ENCODE measurements at regions not wholly inside any gene's neighbourhood (a gene's known extent, or its start where the extent isn't known, plus 50 kb on each side); places are given as distances from the start of the nearest gene placed in this dataset.
"Not testable (repeated sequence)": the region's sequence is repeated elsewhere in the genome, so short reads cannot be mapped to it uniquely, and the experiment has no call there.

DNA sequence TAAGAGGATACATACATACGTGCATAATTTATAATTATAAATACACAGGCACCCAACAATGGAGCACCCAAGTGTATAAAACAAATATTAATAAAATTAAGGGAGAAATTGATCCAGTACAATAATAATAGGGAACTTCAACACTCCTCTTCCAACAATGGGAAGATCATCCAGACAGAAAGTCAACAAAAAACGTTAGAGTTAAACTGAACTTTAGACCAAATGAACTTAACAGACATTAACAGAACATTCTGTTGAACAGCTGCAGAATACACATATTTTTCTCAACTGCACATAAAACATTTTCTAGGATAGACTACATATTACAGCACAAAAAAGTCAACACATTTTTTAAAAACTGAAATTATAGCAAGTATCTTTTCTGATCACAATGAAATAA lies 339.7 kb downstream of the CGGBP1 start:
- DNase-seq (ENCODE audit: low read depth) = no peak

DNA sequence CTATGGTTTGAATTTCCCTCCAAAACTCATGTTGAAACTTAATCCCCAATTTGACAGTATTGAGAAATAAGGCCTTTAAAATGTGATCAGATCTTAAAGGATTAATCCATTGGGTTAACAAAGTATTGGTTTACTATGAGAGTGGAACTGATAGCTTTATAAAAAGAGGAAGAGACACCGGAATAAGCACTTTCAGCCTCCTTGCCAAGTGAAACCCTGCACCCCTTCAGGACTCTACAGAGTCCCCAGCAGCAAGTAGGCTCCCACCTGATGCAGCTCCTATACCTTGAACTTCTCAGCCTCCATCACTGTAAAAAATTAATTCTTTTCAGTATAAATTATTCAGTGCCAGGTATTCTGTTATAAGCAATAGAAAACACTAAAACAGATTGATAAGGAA lies 348.3 kb downstream of the CGGBP1 start:
- DNase-seq (ENCODE audit: low read depth) = no peak

DNA sequence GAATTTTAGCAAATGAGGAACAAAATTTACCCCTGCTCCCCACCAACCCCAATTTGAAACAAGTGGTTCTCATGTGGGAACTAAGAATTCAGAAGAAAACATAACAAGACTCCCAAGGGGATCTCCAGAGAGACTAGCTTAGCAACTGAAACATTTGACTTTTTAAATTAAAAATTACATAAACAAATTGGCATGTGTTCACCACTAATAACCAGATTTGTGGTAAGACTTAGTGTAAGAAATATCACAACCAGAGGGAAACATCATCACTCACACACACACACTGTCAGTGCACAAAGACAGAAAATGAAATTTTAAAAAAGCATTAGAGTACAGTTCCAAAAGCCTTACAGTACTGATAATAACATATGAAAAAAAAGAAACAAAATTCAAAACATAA lies 348.8 kb downstream of the CGGBP1 start:
- no peak for DNase-seq (ENCODE audit: low read depth)

DNA sequence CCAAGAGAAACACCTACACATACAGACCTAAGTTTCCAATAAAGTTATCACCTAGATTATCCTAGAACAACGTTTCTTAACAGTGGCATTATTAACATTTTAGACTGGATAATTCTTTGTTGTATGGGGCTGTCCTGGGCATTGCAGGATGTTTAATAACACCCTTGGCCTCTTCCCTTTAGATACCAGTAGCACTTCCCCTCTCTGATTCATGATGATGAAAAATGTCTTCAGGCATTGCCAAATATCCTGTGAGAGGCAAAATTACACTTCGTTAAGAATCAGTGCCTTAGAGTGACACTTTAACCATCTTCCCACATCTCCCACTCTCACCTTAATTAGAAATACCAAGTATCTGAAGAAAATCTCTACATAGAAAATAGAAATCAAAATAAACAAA lies 352.6 kb downstream of the CGGBP1 start:
- no peak for DNase-seq (ENCODE audit: low read depth)

DNA sequence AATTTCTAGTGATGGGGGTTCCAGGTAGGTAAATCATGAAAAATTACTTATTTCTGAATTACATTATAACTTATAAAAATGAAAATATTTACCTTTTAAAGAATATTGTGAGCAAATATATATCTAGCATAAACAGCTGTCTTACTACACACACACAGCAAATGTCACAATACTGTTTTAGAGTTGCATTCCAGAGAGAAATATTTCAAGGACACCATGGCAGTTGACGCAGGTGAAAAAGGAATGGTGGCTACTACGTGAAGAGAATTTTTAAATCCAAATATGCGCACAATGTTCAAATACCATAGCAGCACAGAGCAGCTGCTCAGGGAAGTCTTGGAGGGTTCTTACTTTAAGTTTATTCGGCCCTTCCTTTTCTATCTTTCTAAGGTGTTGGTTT lies 356.2 kb downstream of the CGGBP1 start:
- no peak for DNase-seq (ENCODE audit: low read depth)

DNA sequence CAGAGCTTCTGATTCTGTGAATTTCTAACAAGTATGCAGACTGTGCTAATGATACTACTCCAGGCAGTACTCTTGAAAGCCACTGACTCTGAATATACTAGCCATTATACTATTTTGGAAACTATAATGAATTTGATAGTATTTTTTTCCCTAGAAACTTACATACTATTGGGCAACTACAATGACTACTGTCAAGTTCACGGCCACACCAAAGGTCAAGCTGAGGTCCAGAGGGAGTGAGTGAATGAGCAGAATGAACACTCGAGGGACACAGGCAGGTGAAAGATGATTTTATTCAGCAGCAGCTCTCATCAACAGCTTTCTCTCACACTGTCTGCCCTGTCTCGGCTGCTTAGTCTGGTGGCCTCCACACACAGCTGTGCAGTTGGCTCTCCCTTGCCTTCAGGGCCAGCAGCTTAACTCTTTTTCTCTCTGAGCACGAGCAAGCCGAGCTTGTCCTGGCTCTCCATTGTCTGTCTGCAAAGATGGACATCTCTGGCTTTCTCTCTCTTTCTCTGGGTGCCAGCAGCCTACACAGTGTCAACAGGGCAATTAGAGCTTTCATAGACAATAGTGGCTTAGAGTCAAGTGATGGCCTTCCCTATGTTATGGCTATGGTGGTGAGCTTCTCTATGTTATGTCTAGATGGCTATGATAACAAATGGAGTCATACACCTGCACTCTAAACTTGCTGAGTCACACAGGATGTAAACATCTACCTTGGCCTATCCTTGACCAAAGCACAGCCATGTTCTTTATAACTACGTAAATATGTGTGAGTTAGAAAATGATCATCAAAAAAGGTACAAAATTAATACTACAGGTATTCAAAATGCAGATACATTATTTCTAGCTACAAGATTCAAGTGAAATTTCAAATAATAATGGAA lies 362.4 kb downstream of the CGGBP1 start:
- no peak for DNase-seq (ENCODE audit: low read depth)

DNA sequence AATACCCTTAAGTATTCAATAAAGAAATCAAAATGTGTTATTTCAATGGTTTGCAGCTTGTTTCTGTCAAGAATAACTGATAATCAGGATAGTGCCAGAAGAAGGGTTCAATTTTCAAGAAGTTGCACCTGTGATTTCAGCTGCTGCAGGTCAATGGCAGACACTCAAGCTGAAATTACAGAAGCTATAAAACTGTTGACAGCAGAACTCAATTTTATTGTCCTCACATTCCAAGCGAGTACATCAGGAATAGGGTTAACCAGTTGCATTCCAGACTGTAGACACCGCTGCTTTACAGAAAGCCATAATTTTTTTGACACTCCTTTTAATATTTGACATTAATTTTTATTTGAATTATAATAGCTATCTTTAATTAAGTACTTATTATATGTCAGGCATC lies 364.1 kb downstream of the CGGBP1 start:
- no peak for DNase-seq (ENCODE audit: low read depth)

DNA sequence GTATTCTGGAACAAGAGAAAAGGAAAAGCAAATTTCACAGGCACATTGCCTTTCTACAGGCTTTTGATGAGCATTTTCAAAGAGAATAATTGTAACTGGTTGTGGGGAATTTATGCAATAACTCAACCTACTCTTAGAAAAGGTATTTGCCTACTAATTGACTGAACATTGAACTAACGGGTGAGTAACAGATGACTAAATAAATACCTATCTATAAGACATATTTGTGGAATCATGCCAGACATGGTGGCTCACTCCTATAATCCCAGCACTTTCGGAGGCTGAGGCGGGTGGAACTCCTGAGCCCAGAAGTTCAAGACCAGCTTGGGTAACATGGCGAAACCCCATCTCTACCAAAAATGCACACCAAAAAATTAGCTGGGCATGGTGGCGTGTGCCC lies 367.7 kb downstream of the CGGBP1 start:
- no peak for DNase-seq (ENCODE audit: low read depth)

DNA sequence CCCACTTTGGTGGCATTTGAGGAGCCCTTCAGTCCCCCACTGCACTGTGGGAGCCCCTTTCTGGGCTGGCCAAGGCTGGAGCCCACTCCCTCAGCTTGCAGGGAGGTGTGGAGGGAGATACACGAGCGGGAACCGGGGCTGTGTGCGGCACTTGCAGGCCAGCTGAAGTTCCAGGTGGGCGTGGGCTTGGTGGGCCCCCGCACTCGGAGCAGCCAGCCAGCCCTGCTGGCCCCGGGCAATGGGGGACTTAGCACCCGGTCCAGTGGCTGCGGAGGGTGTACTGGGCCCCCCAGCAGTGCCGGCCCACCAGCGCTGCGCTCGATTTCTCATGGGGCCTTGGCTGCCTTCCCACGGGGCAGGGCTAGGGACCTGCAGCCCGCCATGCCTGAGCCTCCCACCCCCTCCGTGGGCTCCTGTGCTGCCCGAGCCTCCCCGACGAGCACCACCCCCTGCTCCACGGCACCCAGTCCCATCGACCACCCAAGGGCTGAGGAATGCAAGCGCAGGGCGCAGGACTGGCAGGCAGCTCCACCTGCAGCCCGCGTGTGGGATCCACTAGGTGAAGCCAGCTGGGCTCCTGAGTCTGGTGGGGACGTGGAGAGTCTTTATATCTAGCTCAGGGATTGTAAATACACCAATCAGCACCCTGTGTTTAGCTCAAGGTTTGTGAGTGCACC lies 379.7 kb downstream of the CGGBP1 start:
- not testable (repeated sequence) for DNase-seq (ENCODE audit: low read depth)

DNA sequence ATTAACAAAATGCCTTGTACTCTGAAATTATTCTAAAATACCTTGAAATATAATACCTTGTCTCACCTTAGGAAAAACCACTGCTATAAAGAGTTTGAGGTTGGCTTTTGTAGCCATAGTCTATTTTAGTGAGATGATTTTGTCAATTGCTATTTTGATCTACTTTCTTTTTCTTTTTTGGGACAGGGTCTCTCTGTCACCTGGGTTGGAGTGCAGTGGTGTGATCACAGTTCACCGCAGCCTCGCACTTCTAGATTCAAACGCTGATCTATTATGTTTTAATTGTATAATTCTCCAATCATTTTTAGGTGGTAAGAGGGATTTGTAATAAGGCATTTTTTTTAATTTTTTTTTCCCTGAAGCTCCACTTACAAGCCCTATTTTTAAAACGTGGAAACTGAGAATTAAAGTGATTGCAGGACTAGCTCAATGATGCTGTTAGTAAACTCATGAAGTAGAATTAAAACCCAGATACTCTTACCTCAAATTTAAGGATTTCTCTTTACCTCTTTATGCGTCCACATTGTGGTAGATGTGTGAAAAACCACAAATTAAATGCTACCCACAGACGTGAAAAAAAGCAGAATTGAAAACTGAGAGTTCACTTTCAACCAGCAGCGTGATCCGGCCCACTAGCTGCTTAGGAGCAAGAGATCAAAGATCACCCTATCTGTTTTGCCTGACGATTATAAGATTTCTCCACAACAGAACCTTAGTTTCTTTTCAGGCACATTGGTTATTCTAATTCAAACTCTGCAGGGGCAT lies 384.2 kb downstream of the CGGBP1 start:
- no peak for DNase-seq (ENCODE audit: low read depth)

DNA sequence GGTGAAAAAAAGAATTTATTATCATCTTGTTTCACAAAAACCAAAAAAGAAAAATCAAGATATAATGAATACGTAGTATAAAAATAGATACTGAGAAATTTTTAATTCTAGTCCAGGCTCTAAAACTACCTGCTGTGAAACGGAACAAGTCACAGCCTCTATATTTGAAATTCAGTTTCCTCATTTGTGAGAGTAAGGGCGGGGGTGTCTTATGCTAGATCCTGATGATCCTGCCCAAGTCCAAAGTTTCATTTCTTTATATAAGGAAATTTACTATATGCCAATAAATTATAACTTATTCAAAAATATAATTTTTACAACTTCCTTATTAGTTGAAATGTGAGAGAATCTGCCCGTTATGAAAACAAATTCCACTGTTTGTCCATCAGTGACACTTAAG lies 385.7 kb downstream of the CGGBP1 start:
- DNase-seq (ENCODE audit: low read depth) = no peak

DNA sequence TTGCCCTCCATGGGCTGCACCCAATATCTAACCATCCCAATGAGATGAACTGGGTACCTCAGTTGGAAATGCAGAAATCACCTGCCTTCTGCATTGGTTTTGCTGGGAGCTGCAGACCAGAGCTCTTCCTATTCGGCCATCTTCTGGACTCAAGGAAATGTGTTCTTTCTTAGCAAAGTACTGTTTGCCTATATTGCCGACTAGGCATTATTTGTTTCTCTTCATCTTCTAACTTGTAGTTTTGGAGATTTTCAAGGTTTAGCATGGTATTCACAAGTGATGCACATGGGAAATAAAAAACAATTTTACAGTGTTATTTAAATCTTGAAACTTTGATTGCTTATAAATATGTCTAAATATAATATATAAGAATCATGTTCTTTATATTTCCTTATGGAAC lies 377.8 kb upstream of the POU1F1 start:
- no peak for DNase-seq (ENCODE audit: low read depth)

DNA sequence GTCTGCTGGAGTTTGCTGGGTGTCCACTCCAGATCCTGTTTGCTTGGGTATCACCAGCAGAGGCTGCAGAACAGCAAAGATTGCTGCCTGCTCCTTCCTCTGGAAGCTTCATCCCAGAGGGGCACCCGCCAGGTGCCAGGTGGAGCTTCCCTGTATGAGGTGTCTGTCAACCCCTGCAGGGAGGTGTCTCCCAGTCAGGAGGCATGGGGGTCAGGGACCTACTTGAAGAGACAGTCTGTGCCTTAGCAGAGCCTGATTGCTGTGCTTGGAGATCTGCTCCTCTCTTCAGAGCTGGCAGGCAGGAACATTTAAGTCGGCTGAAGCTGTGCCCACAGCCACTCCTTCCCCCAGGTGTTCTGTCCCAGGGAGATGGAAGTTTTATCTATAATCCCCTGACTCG lies 376.8 kb upstream of the POU1F1 start:
- not testable (repeated sequence) for DNase-seq (ENCODE audit: low read depth)

DNA sequence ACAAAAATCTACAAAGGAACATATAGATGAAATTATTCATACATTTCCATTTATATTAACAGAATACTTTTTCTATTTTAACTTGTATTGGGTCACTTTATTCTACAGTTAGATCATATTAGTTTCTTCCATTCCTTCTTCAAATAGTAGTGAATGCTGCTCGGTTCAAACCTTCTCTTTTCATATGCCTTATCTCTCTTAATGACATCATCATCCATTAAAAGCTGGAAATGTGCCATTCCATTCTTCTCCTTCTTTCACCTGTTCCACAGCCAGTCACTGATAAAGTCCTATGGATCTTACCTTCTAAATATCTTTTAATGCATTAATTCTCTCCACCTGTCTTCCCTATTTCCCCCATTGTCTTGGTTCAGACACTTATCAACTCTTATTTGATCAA lies 358.0 kb upstream of the POU1F1 start:
- no peak for DNase-seq (ENCODE audit: low read depth)

DNA sequence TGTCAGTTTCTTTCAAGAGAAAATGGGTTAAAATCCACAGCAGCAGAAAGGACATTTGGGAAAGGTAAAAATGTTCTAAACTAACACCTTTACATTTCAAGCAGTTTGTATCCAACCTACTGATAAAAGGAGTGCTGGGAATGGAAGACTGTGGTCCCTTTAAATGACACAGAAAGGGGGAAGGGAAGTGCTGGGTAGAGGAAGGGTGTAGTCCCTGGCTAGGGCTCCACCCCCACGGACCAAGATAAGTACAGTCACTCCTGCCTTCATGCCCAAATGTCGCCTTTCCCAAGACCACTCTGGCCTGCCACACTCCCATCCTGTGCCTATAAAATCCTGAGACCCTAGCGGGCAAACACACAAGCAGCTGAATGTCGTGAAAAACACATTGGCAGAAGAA lies 350.9 kb upstream of the POU1F1 start:
- DNase-seq (ENCODE audit: low read depth) = no peak

DNA sequence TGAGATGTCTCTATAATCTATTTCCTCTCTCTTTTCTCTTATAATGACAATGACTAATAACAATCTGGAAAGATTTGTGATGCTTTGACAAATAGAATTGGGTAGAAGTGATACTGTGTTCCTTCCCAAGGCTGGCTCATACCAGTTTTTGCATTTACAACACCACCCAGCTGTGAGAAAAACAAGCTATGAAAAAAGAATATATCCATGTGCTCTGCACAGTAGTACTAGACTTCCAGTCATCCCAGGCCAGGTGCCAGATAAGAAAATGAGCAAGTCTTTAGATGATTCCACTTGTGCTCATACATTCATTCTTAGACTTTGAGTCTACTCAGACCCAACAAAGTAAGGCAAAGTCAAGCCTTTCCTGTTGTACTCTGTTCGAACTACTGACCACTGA lies 350.2 kb upstream of the POU1F1 start:
- no peak for DNase-seq (ENCODE audit: low read depth)

DNA sequence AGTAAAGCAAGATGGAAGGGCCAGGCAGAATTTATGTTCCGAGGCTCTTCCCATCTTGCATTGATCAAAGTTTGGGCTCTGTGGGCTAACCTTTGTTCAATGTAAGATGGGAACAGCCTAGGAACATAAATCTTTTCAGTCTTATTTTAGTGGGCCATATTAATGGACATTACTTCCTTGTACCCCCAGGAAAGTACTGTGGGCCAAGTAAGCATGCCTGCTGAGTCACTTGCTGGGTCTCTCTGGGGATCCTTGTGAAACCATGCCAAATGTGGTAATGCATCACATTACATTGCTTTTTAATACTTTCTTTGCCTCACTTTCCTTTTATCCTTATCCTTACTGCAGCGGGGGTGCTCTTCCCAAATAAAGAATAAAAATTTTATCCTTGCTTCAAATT lies 349.5 kb upstream of the POU1F1 start:
- DNase-seq (ENCODE audit: low read depth) = no peak

DNA sequence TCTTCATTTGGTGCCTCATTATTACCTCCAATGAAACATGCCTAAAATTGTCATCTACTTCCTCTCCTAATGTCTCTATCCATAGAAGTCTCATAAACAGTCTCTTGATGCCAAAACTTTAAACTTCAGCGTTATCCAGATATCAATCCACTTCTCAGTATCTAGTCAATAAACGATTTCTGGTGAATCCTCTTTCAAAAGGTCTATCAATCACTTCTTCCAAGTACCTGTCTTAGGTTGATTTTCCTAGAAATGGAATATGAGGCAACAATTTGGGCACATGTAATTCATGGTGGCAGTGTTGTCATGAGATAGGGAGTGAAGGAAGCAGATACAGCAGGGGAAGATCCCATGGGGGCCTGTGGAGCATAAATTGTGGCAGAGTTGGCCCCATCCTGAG lies 348.5 kb upstream of the POU1F1 start:
- DNase-seq (ENCODE audit: low read depth) = no peak

DNA sequence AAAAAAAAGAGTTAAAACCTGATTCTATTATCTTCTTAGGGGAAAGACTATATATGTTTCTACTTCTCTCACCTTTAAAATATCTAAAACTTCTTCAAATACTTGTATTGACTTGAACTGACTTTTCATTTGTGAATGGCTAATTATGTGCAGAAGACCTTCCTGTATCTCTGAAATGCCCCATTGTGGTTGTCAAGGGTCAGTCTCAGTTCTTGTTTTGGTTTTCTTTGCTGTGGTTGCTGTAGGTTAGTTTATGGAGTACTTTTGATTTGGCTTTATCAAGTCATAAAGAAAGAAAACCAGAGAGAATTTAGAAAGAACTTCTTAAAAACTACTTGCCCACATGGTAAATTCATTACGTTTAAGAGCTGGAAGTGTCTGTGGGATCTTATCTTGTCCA lies 345.3 kb upstream of the POU1F1 start:
- no peak for DNase-seq (ENCODE audit: low read depth)

DNA sequence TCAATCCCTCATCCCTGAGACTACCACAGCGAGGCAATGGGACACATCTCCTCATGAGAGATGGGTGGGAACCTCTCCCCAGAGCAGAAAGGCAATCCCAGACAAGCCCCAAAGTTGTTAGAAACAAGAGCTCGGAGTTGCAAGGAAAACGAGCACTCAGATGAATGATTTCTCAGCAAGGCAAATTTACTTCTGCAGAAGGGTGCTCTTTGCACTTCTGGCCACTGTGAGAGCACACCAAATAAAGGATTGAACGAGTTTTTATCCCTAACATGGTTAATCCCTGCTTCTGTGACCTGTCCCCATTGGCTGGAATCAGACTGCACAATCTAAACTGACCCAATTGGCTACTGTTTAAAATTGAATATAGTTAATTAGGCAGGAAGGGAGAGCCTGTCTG lies 339.1 kb upstream of the POU1F1 start:
- no peak for DNase-seq (ENCODE audit: low read depth)

DNA sequence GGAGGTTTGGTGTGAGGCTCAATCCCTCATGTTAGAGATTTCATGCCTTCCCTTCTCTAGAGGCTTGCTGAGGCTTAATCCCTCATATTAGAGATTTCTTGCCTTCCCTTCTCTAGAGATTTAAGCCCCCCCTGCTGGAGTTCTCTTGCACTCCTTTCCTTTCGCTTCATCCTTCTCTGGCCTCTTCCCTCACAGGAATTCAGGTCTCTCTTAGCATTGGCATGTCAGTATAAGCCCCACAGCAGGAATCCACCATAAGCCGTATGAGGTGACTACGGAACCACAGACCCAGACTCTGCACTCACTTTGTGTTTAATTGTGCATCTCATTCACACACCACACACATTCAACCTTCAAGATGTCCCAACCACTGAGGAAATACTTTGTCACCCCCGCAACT lies 338.6 kb upstream of the POU1F1 start:
- no peak for DNase-seq (ENCODE audit: low read depth)

DNA sequence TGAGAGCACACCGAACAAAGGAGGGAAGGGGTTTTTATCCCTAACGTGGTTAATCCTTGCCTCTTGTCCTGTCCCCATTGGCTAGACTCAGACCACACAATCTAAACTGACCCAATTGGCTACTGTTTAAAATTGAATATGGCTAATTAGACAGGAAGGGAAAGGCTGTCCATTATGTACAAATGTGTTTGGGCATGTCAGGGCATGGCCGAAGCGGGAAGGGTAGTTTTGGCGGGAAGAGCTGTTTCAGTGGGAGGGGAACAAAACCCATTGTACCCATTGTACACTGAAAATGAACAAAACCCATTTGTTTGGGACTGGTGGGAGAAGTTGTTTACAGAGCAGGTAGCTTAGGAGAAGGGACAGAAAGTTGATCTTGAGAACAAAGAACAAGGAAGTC lies 330.9 kb upstream of the POU1F1 start:
- DNase-seq (ENCODE audit: low read depth) = no peak

DNA sequence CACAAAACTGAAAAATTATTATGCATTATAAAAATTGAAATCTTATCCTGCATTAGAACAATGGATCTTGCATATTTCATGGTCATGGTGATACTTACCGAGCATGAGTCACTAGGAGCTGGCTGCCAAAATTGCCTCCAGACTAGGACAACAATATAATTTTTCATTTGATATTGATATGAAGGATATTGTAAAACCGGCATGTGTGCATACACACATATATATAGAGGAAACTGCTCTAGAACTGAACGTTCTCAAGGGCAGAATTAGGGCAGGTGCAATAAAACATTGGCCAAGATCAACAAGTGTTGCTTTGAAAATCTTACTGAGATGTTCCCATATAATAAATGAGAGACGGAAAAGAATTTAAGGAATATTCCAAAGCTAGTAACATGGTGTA lies 319.4 kb upstream of the POU1F1 start:
- DNase-seq (ENCODE audit: low read depth) = no peak

Data from T-helper 22 cell (primary cell).